Stomach (tissue), 4 donors: ENCODE measurements at regions not wholly inside any gene's neighbourhood (a gene's known extent, or its start where the extent isn't known, plus 50 kb on each side); places are given as distances from the start of the nearest gene placed in this dataset.

Source experiments
- EP300 ChIP-seq: sonication (generic); formaldehyde crosslinking; IDR thresholded peaks from one replicate; pipeline ENCODE4 v1.6.1; 2017; ENCODE audit warnings: antibody characterized with exemption
- POLR2A ChIP-seq, 4 donors: fragments of 450-650 bp; IDR thresholded peaks; one replicate each; pipeline ENCODE4 v1.6.1; 2016; ENCODE audit warnings: antibody characterized with exemption in 4 of 4, control low read depth in 2 of 4, mild to moderate bottlenecking in 1 of 4, moderate library complexity in 1 of 4
- POLR2AphosphoS5 ChIP-seq, 3 donors: sonication (generic); formaldehyde crosslinking; IDR thresholded peaks; one replicate each; pipeline ENCODE4 v1.6.1; 2016; ENCODE audit warnings: antibody characterized with exemption in 3 of 3
- TF ChIP-seq, protein P1 (sequence below), 7 experiments: fragments of 450-650 bp in 4 of 7; fragments of 200-600 bp in 3 of 7; sonication (generic) in 3 of 7; IDR thresholded peaks; one replicate each; pipeline ENCODE4 v1.5.1; 2016 to 2019; ENCODE audit warnings: antibody characterized with exemption in 7 of 7, control low read depth in 2 of 7, mild to moderate bottlenecking in 1 of 7

DNA sequence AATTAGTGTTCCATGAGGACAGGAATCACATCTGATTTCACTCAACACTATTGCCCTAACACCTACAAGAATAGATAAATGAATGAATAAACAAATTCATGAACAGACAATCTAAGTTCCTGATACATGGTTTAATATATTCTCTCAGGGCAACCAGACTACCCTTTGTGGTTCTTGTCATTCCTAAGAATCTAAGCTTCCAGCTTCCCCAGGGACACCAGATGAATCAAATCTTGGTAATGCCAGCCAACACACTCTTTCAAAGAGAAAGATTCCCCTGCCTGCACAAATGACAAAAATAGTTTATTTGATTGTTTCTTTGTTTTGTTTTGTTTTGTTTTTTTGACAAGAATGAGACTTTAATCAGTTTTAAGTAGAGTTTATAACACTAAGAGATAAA lies 237.5 kb upstream of the CHAC2 start:
- TF ChIP-seq, protein P1, sequence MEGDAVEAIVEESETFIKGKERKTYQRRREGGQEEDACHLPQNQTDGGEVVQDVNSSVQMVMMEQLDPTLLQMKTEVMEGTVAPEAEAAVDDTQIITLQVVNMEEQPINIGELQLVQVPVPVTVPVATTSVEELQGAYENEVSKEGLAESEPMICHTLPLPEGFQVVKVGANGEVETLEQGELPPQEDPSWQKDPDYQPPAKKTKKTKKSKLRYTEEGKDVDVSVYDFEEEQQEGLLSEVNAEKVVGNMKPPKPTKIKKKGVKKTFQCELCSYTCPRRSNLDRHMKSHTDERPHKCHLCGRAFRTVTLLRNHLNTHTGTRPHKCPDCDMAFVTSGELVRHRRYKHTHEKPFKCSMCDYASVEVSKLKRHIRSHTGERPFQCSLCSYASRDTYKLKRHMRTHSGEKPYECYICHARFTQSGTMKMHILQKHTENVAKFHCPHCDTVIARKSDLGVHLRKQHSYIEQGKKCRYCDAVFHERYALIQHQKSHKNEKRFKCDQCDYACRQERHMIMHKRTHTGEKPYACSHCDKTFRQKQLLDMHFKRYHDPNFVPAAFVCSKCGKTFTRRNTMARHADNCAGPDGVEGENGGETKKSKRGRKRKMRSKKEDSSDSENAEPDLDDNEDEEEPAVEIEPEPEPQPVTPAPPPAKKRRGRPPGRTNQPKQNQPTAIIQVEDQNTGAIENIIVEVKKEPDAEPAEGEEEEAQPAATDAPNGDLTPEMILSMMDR (IDR thresholded peaks at IDR 0.05), result no peak
- TF ChIP-seq POLR2AphosphoS5 (IDR thresholded peaks at IDR 0.05), result no peak
- TF ChIP-seq POLR2A (IDR thresholded peaks at IDR 0.05), result no peak
- no peak for TF ChIP-seq EP300
